ENCODE measurements at regions not wholly inside any gene's neighbourhood (a gene's known extent, or its start where the extent isn't known, plus 50 kb on each side); places are given as distances from the start of the nearest gene placed in this dataset.

- DNase-seq (ENCODE audit: extremely low read depth, insufficient read length) = no peak
- no peak overlapping the region for H3K4me3 ChIP-seq (replicated peaks; ENCODE audit: low read depth, low read length)
- no peaks in the 10 kb centered on the region for H3K36me3 ChIP-seq (ENCODE audit: control insufficient read depth, insufficient read depth, low read length)
- TF ChIP-seq, protein P1, sequence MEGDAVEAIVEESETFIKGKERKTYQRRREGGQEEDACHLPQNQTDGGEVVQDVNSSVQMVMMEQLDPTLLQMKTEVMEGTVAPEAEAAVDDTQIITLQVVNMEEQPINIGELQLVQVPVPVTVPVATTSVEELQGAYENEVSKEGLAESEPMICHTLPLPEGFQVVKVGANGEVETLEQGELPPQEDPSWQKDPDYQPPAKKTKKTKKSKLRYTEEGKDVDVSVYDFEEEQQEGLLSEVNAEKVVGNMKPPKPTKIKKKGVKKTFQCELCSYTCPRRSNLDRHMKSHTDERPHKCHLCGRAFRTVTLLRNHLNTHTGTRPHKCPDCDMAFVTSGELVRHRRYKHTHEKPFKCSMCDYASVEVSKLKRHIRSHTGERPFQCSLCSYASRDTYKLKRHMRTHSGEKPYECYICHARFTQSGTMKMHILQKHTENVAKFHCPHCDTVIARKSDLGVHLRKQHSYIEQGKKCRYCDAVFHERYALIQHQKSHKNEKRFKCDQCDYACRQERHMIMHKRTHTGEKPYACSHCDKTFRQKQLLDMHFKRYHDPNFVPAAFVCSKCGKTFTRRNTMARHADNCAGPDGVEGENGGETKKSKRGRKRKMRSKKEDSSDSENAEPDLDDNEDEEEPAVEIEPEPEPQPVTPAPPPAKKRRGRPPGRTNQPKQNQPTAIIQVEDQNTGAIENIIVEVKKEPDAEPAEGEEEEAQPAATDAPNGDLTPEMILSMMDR (IDR thresholded peaks at IDR 0.05; ENCODE audit: insufficient read depth, low read length, poor library complexity, severe bottlenecking) = no peak
- H3K27me3 ChIP-seq (replicated peaks; ENCODE audit: control insufficient read depth, insufficient read depth, low read length) = no peaks in the 10 kb centered on the region
Observed at GRCh38 chr7:42702647-42703046, 209.2 kb downstream of the C7orf25 start.

DNA sequence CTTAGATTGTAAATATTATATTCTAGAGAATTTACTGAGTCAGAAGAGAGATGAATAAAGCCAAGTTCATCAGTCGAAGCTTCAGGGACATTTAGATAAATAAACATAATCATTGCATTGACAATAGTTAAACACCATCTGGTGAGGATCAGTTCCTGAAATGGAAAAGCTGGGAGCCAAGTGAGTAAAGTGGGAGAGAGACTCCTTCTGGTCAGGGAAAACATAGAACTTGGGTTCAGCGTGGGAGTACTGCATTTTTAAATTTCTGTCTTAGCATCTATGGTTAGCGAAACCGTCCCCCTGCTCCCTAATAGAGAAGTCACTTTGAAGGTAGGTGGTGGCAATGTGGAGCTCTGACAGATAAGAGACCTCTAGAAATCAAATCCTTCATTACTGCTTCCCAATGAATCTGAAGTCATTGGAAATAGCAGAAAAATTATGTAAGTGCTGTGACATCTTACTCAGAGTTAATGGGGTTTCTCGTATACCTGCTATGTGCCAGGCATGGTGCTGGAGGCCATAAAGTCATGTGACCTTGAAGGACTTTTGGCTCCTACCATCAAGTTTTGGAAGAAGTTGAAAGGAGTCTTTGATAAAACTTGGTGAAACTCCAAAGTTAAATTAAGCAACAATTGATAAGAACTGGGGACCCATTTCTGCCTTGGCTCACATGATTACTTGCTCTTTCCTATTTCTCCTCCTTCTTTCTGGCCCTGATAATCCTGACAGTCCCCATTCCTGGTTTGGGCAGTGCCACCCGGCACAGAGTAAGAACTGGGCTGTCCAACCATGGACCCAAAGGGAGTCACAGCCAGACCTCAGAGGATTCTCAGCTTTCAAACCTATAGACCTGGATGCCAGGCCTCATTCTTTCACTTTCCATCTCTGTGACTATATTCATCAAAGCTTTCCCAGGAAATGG is 211.2 kb downstream of the C7orf25 start:
- TF ChIP-seq, protein P1 (IDR thresholded peaks at IDR 0.05; ENCODE audit: insufficient read depth, low read length, poor library complexity, severe bottlenecking) = no peak
- DNase-seq (ENCODE audit: extremely low read depth, insufficient read length) = no peak
- Histone ChIP-seq H3K27me3 (replicated peaks; ENCODE audit: control insufficient read depth, insufficient read depth, low read length) (no peaks in the 10 kb centered on the region), H3K4me3 (replicated peaks; ENCODE audit: low read depth, low read length) (no peak overlapping the region), H3K36me3 (ENCODE audit: control insufficient read depth, insufficient read depth, low read length) (no peaks in the 10 kb centered on the region)

GRCh38 chr7:42699380-42700178 is 212.3 kb downstream of the C7orf25 start:
- TF ChIP-seq, protein P1 (IDR thresholded peaks at IDR 0.05; ENCODE audit: insufficient read depth, low read length, poor library complexity, severe bottlenecking) = no peak
- no peak overlapping the region for H3K4me3 ChIP-seq (replicated peaks; ENCODE audit: low read depth, low read length)
- H3K27me3 ChIP-seq (replicated peaks; ENCODE audit: control insufficient read depth, insufficient read depth, low read length) = no peaks in the 10 kb centered on the region
- no peaks in the 10 kb centered on the region for H3K36me3 ChIP-seq (ENCODE audit: control insufficient read depth, insufficient read depth, low read length)
- DNase-seq (ENCODE audit: extremely low read depth, insufficient read length) = no peak

- Histone ChIP-seq H3K4me3 (replicated peaks; ENCODE audit: low read depth, low read length) (no peak overlapping the region), H3K27me3 (replicated peaks; ENCODE audit: control insufficient read depth, insufficient read depth, low read length) (no peaks in the 10 kb centered on the region; the same call in 1 of the 2 replicates), H3K36me3 (ENCODE audit: control insufficient read depth, insufficient read depth, low read length) (no peaks in the 10 kb centered on the region)
- TF ChIP-seq, protein P1 (IDR thresholded peaks at IDR 0.05; ENCODE audit: insufficient read depth, low read length, poor library complexity, severe bottlenecking) = no peak
- DNase-seq (ENCODE audit: extremely low read depth, insufficient read length) = no peak
Observed at GRCh38 chr7:42698600-42699374, 213.1 kb downstream of the C7orf25 start.

DNA sequence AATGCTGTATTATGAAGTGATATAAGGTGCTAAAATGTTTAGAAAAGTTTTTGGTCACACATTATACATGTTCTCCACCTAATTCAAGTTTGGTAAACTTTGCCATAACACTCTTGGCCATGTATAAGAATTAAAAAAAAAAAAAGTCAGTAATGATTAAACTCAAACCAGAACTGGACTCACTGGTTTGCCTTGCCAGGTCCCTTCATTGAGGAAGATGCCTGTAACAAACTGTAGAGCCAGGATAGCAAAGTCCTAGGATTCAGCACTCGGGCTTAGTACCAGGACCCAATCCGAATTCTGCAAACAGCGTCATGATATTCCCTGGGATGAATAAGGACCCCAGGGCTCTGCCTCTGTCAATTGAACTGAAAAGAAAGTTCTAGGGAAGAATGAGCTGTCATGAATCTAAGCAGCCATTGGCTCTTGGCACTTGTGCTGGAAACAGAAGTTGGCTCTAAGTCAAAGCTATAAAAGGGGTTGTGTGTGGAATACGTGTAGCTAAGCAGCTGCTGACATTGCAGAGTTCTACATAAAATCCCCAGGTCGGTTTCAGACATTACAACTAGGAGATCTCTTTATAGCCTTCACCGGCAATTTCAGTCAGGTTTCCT is 216.9 kb downstream of the C7orf25 start:
- H3K36me3 ChIP-seq (ENCODE audit: control insufficient read depth, insufficient read depth, low read length) = no peaks in the 10 kb centered on the region
- no peak for DNase-seq (ENCODE audit: extremely low read depth, insufficient read length)
- H3K27me3 ChIP-seq (replicated peaks; ENCODE audit: control insufficient read depth, insufficient read depth, low read length) = no peaks in the 10 kb centered on the region; the same call in none of the 2 replicates
- TF ChIP-seq, protein P1 (IDR thresholded peaks at IDR 0.05; ENCODE audit: insufficient read depth, low read length, poor library complexity, severe bottlenecking) = no peak
- H3K4me3 ChIP-seq (replicated peaks; ENCODE audit: low read depth, low read length) = no peak overlapping the region
